Hematopoietic multipotent progenitor cell treated with erythropoietin and hydrocortisone succinate and interleukin-3 and kit ligand, for 17 days (in vitro differentiated cells): ENCODE measurements at regions not wholly inside any gene's neighbourhood (a gene's known extent, or its start where the extent isn't known, plus 50 kb on each side); places are given as distances from the start of the nearest gene placed in this dataset.
"Not testable (repeated sequence)": the region's sequence is repeated elsewhere in the genome, so short reads cannot be mapped to it uniquely, and the experiment has no call there.

Experiments
- DNase-seq: peaks from one replicate; pipeline ENCODE4 v3.0.0-alpha.2; 2015; ENCODE audit warnings: low spot score

DNA sequence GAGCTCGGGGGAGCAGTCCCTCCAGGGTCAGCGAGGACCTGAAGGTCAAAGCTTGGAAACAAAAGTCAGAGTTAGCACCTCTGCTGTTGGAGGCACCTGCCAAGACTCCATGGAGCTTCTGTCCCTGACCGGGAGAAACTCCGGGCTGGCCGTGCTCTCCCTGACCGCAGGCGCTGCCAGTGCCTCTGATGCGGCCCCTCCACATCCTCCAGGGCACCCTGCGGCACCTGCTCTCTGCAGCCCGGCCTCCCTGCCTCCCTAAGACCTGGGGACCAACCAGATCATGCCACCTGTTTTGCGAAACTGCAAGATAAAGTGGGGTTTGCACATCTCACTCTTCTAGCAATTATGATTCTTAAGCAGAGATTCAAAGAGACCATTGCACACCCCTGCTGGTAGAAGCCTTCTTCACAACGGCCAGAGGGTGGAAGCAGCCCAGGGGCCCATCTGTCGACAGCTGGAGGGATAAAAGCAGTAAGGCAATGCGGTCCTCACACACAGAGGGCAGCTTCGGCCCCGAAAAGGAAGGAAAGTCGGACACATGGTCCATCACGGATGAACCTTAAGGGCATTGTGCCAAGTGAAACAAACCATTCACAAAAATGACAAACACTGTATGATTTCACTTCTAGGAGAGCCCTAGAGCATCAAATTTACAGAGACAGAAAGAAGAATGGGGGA is 477.1 kb downstream of the BRD1 start:
- DNase-seq = no peak

DNA sequence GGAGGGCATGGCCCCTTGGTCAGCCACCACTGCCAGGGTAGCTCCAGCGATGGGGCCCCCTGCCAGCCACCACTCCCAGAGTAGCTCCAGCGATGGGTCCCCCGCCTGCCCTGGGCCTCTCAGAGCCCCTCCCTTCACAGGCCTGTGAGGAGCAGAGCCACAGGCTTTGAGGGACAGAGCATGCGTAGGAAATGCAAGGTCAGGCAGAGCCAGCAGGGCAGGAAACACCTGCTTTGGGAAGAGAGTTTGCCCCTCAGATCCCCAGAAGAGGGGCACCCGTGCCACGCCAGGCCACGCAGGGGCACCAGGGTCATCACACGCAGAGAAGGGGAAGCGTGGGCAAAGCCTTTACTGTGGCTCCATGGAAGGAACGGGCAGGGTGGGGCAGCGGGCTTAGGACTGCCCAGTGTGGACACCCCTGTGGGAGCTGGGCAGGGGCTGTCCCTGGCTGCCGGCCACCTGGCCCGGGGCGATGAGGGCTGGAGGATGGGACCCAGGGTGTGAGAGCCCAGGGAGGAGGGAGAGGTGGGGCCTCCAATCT is 477.8 kb downstream of the BRD1 start:
- DNase-seq = no peak

DNA sequence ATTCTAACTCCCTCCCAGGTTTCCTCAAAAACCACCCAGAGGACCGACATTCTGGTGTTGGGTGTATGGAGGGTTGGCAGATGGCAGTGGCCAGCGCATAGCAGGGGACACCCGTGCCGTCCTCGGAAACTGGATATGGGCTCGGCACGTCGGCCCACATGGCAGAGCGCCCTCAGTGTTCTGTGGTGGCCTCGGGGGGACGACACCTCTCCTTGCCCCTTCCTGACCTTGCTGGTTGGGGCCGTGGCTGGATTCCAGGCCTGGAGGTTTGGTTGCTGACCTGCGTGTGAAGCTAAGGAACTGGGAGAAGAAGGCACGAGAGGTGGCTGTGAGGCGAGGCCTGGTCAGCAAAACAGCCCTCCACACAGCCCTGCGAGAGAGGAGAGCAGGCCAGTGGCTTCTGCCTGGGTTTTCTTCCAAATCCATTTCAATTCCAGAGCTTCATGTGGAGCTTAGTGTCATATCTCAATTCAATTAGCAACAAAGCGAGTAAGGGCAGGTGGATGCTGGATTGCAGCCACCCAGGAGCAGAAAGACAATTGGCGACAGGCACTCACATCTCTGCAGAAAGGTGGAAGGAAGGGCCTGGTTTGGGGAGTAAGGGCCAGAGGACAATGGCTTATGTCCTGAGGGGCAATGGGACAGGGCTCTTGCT is 478.4 kb downstream of the BRD1 start:
- no peak for DNase-seq

DNA sequence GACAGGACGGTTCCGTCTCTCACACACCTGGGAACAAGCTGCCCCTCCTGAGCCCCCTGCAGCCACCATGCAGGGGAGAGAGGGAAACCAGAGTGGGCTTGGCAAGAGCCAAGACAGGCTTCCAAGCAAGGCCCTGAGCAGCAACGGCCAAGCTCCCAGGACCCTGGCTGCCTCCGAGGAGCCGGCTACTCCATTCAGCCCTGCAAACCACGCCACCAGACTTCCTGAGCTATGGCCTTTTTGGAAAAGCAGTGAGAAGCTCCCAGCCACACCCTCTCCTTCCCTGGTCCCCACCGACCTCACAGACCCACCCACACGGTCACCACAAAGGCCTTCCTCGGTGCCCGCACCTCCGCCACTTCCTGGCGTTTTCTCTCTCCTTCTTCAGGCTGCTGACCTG is 479.0 kb downstream of the BRD1 start:
- DNase-seq = no peak

DNA sequence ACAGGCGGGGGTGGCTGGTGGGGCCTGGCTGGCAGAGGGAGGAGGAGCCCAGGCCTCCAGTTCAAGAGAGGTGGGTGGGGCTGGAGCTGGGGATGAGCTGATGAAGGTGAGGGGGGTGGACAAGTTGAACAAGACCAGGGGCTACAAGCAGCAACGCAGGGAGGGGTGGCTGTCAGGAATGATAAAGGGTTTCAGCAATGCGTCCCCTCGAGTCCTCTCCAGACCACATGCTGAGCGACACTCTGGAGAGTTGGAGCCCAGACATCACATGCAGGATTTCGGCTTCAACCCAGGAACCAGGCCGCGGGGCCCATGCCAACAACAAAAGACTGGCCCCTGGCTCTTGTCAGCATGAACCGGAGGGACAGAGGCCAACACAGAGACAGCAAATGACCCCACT is 480.3 kb downstream of the BRD1 start:
- no peak for DNase-seq

DNA sequence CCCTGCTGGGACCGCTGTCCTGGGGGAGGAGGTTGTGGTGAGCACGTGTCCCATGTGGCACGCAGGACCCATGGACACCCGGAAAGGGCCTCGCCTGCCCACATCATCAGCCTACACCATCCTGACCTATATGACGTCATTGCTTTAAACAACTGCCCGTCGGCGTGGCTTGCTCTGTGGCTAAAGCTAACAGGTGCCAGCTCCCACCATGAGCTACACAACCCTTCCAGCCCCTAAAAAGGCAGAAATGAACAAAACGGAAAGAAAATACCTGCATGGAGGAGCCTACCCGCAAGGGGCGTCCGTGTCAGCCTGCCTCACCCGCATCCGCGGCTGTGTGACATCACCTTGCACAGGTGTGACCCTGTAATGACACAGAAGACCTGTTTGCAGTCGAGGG is 481.8 kb downstream of the BRD1 start:
- DNase-seq = no peak

DNA sequence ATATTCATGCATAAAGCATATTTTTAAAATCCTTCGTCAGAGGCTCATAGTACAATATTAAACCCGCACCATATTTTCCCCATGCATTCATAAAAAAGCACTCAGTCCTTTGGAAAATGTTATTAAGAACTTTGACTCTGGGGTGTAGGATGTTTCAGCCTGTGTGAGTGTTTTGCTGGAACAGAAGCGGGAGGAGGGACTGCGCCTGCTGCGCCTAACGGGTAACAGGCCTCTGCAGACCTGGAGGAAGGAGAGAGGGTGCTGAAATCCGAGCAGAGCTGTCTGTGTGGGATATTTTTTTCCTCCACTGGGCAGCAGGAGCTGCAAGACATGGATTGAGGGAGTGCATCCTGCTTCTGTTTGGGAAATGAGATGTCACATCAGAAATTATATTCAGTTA is 483.0 kb downstream of the BRD1 start:
- no peak for DNase-seq

DNA sequence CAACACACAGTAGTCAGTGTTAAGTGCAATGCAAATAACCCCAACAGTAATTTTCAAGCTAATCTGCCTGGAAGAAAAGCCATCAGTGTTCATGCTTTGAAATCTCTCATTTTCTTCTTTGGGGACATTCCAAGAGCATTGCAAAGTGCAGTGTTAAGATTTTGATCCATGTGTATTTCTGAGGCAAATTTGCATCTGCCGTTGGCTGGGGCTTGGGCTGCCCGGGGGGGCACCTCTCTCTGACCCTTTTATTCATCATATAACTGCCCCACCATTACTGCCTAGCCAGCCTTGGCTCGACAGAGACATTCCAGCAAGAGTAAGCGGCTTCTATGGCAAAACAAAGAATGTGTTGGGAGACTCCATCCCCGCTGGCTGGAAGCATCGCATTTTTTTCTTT is 483.5 kb downstream of the BRD1 start:
- DNase-seq = no peak

DNA sequence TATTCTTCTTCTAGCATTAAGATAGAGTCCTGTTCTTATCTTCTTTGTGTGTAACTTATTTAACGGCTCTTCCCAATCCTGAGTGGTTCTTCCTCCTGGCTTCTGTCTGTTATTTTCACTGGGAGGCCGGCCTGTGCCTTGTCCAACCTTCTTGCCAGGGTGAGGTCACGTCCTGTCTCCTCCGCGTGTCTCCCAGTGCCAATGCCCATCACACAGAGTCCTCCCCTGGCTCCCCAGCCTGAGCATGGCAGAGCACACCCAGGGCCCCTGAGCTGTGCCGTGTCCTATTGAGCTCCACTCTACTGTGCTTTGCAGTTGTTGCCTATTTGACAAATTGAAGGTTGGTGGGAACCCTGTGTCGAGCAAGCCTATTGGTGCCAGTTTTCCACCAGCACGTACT is 487.3 kb downstream of the BRD1 start:
- DNase-seq = no peak

DNA sequence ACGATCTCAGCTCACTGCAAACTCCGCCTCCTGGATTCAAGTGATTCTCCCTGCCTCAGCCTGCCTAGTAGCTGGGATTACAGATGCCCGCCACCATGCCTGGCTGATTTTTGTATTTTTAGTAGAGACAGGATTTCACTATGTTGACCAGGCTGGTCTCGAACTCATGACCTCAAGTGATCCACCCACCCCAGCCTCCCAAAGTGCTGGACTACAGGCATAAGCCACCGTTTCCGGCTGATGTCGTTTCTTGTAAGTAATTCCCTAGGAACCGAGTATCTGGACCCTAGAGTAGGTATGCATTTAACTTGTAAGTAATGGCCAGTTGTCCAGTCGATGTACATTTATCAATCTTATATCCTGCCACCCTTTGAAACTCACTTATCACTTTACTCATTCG is 491.2 kb downstream of the BRD1 start:
- not testable (repeated sequence) for DNase-seq

DNA sequence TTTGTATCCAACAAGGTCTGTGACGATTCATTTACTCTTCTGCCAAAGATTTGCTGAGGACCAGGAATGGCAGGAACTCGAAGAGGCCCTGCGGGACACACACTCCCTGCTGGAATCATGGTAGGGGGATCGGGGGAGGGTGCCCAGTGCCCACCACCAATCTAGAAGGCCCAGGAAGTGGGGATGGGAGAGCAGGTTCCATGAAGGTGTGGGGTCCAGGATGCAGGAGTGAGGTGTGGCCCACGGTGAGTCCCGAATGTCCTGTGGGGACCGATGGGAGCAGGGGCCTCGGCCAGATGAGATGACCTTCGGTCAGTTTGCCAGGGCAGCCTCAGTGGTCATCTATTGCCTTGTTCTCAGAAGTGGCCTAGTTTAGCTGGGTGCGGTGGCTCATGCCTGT is 492.7 kb downstream of the BRD1 start:
- DNase-seq = no peak

DNA sequence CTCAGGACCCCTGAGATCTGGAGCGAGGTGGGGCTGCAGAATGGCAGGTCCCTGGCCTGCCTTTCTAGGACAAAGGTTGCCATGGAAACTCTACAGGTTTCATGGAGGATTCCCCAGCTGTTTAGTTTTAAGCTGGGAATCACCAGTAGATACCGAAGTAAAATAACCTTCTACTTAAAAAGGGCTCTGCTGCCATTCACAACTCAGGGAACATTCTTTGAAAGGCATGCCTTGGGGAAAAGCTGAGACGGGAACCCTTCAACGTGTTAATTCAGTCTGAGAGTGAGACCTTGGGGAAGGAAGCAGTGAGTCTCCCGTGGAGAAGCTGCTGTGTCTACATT is 493.3 kb downstream of the BRD1 start:
- DNase-seq = no peak

DNA sequence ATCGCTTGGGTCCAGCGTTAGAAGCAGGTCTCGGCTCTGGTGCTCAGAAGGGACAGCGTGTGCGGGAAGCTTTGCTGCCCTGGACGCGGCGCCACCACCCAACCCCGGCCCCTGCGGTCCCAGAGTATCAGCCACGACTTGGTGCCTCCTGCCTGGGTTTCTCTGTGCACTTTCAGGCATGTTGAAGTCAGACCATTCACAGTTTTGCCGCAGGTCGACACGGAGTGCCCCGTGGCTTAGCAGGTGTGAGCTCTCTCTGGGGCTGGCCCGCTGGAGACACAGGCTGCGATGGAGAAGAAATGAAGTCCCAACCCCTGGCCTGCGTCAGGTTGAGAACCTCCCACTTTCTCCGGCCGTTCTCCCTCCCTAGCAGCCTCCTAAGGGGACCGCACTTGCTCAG is 494.5 kb downstream of the BRD1 start:
- DNase-seq = no peak

DNA sequence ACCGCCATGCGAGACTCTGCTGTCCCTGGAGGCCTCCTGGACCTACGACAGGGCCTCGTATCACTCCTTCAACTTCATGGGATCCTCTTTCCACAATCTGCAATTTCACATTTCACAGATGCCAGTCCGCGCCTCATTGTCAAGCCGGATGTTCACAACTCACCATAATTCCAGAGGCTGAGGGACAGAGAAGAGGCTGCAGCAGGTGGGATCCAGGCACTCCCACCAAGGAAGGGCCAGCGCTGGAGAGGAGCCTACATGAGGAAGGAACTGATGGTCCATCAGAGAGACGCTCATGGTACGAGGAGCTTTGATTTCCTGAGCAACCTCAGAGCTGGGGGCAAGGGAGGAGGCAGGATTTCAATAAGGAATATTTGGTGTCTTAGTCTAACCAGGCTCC is 495.0 kb downstream of the BRD1 start:
- no peak for DNase-seq

DNA sequence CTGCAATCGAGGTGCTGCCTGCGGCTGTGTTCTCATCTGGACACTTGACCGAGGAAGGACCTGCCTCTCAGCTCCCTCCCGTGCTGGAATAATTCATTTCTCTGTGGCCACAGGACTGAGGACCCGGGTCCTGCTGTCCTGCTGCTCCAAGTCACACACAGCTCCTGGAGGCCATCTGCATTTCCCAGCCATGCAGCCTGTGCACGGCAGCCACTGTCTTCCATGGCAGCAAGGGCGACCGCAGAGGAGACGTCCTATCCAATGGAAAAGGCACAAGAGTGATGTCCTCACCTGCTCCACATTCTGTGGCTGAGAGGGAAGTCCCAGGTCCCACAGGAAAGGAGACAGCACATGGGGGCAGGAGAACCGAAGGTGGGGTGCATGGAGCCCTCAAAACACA is 495.8 kb downstream of the BRD1 start:
- DNase-seq = no peak

DNA sequence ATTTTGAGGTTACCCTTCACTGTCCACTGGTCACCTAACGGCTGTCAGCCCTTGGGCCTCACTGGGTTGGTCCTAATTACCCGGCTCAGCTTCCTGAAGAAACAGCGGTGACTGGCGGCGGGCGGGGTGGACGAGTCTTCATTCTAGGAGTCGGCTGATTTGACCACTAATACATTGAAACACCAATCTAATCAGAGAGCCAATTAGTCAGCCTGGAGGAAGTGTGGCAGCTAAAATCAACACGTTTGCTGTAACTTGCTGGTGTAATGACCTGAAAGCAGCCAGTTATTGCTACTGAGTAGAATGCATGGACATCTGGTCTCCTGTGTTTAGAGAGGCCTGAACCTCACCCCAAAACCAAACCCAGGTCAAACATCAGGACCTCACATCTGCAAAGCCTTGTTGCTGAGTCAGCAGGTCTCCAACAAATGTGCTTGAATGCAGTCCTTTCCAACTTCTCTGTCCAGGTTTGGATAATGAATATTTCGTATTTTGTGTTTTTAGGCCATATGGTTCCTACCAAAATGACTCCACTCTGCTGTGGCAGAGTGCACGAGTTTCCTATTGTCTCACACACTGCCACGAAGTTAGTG is 496.4 kb downstream of the BRD1 start:
- no peak for DNase-seq

DNA sequence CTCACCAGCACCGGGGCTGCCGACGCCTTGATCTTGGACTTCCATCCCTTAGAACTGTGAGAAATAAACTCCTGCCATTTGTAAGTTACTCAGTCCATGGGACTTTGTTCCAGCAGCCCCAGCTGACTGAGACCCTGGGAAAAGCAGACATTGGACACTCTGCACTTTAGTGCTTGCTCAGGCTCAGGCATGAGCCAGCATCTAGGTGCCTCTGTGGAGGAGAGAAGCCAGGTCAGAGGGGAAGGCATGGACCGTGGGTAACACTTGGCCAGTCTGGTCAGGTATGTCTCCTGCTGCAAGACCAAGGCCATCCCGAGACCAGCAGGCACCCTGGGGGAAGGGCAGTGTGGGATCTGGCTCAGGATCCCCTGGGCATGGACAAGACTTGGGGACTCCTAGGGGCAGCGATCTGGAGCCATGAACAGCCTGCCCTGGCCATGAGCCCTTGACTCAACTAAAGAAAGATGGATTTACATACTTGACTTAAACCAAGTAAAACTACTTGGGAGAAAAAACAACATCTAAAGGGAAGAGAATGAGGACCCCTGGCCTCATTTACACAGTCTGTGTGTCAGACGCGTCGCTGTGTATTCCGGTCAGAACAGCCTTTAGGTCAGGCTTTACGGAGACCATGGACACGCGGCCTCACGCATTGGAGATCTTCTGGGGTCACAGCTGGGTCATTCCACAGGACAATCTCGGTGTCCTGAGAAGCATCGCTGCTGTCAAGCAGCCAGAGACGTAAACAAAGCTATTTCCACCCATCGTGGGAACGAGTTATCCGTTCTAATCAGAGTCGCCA is 497.1 kb downstream of the BRD1 start:
- no peak for DNase-seq

DNA sequence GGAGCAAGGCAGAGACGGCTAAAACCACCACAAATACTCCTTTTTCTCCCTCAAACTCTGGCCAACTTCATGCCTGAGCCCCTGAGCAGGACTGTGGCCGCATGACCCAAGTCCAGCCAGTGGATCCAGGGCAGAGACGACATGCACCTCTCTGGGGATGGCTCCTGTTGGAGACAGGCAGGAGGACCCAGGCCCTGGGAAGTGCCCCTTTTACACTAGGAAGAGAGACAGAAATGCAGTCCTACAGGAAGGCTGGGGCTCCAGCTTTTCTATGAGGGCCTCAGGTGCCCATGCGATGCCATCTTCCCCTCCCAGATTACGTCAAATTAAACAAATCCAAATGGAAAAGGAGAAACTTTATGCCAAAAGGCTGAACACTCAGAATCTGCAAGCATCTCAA is 498.0 kb downstream of the BRD1 start:
- DNase-seq = no peak

DNA sequence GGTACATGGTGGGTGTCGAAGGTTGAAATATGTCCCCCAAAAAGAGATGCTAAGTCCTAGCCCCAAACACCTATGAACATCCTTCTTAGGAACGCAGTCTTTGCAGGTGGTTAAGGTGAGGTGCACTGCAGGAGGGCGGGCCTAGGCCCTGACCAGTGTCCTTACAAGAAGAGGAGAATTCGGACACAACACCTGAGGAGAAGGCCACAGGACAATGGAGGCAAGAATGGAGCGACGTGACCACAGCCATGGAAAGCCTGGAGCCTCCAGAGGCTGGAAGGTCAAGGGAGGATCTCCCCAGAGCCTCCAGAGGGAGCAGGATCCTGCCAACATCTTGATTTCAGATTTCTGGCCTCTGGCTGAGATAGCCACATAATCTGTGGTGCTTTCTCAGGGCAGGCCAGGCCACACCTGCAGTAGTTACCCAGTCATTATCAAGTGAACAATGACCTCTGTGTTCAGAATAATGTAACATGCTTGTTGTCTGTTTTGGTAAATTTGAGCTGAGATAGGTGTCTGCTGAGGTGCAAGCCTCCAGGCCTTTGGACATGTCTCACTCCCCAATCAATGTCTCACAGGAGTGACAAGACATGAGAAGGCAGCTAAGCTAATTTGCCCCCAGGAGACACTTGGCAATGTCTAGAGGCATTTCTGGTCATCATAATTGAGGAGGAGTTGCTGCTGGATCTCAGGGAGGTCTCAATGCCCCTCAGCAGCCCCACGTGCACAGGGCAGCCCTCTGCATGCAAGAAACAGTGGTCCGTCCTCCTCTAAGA is 498.9 kb downstream of the BRD1 start:
- no peak for DNase-seq

DNA sequence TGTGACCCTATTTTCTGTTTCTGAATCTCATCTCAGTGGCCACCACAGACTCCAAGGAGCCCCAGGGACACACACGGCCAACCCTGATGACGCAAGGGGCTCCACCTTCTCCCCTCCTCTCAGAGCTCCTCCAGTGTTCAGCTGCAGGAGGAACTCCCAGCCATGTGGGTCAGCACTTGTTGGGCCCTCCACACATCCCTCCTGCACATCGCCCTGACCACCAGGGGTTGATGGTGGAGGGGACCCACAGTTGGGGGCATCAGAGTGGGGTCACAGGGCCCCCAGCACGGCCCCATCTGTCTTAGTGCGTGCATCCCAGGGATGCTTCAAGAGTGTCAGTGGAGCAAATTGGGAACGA is 499.6 kb downstream of the BRD1 start:
- DNase-seq = no peak

DNA sequence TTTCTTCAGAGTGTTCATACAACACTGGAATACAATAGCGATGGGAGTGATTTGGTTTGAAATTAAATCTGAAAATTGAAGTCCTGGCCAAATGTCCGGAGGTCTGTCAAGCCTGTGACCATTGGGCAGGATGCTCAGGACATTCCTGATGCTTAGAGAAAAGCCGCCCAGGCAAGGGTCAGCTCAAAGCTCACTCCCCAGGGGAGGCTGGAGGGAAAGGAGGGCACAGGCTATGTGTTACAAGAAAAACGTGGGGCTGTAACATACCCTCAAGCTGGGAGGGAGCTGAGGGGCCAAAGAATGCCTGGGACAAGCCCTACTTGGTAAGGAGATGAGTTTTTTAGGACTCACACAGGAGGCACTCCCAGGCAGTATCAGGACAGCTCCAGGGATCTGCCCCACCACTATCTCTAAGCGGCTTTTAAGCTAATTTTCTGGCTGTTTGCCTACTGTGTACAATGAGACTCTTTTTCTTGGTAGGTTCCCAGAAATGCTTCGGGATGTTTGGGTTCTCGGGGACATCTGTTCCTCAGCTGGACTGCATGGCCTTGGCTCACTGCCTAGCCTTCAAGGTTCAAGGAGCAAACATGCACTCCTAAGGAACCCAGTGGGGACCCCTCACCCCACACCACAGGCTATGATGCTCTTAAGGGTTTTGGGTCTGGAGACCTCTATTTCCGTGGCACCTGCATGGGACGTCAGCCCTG is 500.1 kb downstream of the BRD1 start:
- DNase-seq = no peak

DNA sequence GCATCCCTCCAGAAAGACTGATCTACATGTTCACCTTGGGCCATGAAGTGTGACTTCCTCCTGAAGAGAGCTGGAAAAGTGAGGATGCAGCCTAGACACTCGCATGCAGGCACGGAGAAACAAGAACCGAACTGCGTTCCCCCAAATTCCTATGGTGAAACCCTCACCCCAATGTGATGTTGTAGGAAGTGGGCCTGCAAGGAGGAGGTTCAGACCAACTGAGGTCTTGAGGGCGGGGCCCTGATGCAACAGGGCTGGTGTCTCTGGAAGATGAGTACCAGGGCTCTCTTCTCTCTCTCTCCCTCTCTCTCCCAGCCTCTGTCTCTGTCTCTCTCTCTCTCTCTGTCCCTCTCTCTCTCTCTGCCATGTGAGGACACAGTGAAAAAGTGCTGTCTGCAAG is 501.1 kb downstream of the BRD1 start:
- DNase-seq = no peak
